ENCODE measurements at regions not wholly inside any gene's neighbourhood (a gene's known extent, or its start where the extent isn't known, plus 50 kb on each side); places are given as distances from the start of the nearest gene placed in this dataset.

DNA sequence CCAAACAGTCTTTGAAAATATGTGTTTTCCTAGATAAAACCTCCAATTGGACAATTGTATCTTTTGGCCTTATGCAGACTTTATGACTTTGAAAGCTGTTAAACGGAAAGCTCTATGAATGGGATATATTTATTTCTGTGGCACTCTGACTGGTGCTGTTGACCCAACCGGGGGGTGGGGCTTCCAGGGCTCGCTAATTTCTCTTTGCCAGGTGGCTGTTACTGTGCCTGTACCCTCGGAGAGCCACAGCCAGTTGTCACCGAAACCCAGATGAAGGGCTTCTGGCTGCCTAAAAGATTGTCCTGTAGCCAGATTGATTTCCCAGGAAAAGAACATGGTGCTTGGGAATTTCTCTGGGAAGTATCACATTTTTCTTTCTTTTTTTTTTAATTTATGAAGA is 132.7 kb upstream of the NAV2 start:
- 3% methylated on average over 5 of the region's 5 CpGs for WGBS (ENCODE audit: insufficient coverage, low coverage, missing lambda C conversion rate)
- no peak overlapping the region for H3K9ac ChIP-seq (ENCODE audit: insufficient read depth in 1 of 2, low read depth in 2 of 2, low read length in 2 of 2)
- FAIRE-seq = no peak
- no TSS peak for BruUV-seq (replicated peaks)
- H3K9me1 ChIP-seq (ENCODE audit: control insufficient read depth, insufficient read depth, low read length) = no peaks in the 10 kb centered on the region
- in situ Hi-C loops (cut with MboI) (no loop called here), intact Hi-C loops (cut with micrococcal nuclease) (no loop called here)
- ChIA-PET CTCF (ENCODE audit: low intra/inter-chr PET ratio) (no interaction called here), POLR2A (no interaction called here)
- no peak overlapping the region for H3K4me3 ChIP-seq
- no peak overlapping the region for H3K4me2 ChIP-seq (ENCODE audit: insufficient read depth, low read length)
- no peaks in the 10 kb centered on the region for H3K79me2 ChIP-seq (ENCODE audit: control insufficient read depth, insufficient read depth, low read length)
- H3K4me1 ChIP-seq (replicated peaks in 1 of 2; ENCODE audit: control insufficient read depth in 2 of 2, insufficient read depth in 2 of 2, low read length in 2 of 2) = no peaks in the 10 kb centered on the region
- TF ChIP-seq KAT2B (IDR thresholded peaks at IDR 0.05; ENCODE audit: low read depth, low read length) (no peak), DMBX1 (CRISPR knock-in tag; IDR thresholded peaks at IDR 0.05; ENCODE audit: borderline replicate concordance) (no peak), BACH1 (tag; IDR thresholded peaks at IDR 0.05) (no peak), ZNF75A (CRISPR knock-in tag; IDR thresholded peaks at IDR 0.05) (no peak), POLR3A (IDR thresholded peaks at IDR 0.05; ENCODE audit: borderline replicate concordance, extremely low read depth, insufficient read depth, insufficient read length) (no peak), FOXA3 (CRISPR knock-in tag; conservative IDR thresholded peaks at IDR 0.05 in 1 of 2, IDR thresholded peaks at IDR 0.05 in 1 of 2) (no peak), ZKSCAN3 (CRISPR knock-in tag; IDR thresholded peaks at IDR 0.05) (no peak), CXXC5 (CRISPR knock-in tag; IDR thresholded peaks at IDR 0.05) (no peak), ESRRA (IDR thresholded peaks at IDR 0.05; ENCODE audit: borderline replicate concordance, low read depth) (no peak), SIX5 (IDR thresholded peaks at IDR 0.05; ENCODE audit: borderline replicate concordance in 1 of 2, insufficient read depth in 1 of 2, low read depth in 1 of 2, low read length in 2 of 2) (no peak)
- TF ChIP-seq, protein P1, sequence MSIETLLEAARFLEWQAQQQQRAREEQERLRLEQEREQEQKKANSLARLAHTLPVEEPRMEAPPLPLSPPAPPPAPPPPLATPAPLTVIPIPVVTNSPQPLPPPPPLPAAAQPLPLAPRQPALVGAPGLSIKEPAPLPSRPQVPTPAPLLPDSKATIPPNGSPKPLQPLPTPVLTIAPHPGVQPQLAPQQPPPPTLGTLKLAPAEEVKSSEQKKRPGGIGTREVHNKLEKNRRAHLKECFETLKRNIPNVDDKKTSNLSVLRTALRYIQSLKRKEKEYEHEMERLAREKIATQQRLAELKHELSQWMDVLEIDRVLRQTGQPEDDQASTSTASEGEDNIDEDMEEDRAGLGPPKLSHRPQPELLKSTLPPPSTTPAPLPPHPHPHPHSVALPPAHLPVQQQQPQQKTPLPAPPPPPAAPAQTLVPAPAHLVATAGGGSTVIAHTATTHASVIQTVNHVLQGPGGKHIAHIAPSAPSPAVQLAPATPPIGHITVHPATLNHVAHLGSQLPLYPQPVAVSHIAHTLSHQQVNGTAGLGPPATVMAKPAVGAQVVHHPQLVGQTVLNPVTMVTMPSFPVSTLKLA (conservative IDR thresholded peaks at IDR 0.05) = no peak
- TF ChIP-seq, protein P2, sequence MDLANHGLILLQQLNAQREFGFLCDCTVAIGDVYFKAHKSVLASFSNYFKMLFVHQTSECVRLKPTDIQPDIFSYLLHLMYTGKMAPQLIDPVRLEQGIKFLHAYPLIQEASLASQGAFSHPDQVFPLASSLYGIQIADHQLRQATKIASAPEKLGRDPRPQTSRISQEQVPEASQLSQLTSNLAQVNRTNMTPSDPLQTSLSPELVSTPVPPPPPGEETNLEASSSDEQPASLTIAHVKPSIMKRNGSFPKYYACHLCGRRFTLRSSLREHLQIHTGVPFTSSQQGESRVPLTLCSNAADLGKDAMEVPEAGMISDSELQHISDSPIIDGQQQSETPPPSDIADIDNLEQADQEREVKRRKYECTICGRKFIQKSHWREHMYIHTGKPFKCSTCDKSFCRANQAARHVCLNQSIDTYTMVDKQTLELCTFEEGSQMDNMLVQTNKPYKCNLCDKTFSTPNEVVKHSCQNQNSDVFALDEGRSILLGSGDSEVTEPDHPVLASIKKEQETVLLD (IDR thresholded peaks at IDR 0.05) = no peak
- no peaks in the 10 kb centered on the region for H4K20me1 ChIP-seq (replicated peaks; ENCODE audit: control insufficient read depth, insufficient read depth, low read length)
- no peak overlapping the region for H2AFZ ChIP-seq (ENCODE audit: low read depth, low read length)
- peaks cover 0 to 7% of the 10 kb centered on the region in 2 experiments; a peak in 1 of 5 replicates for H3K27me3 ChIP-seq (ENCODE audit: control insufficient read depth in 2 of 2, insufficient read depth in 2 of 2, low read length in 2 of 2)
- no peak for DNase-seq (ENCODE audit: extremely low read depth in 1 of 4, low spot score in 3 of 4)
- no peaks in the 10 kb centered on the region for H3K9me3 ChIP-seq (replicated peaks; ENCODE audit: control insufficient read depth, insufficient read depth, low read depth, low read length)
- ATAC-seq = no peak
- H3K27ac ChIP-seq (ENCODE audit: extremely low read depth, low read depth, low read length) = no peak overlapping the region
- H3K36me3 ChIP-seq (ENCODE audit: control insufficient read depth, insufficient read depth, low read length) = no peaks in the 10 kb centered on the region
